ENCODE measurements at regions not wholly inside any gene's neighbourhood (a gene's known extent, or its start where the extent isn't known, plus 50 kb on each side); places are given as distances from the start of the nearest gene placed in this dataset.

DNA sequence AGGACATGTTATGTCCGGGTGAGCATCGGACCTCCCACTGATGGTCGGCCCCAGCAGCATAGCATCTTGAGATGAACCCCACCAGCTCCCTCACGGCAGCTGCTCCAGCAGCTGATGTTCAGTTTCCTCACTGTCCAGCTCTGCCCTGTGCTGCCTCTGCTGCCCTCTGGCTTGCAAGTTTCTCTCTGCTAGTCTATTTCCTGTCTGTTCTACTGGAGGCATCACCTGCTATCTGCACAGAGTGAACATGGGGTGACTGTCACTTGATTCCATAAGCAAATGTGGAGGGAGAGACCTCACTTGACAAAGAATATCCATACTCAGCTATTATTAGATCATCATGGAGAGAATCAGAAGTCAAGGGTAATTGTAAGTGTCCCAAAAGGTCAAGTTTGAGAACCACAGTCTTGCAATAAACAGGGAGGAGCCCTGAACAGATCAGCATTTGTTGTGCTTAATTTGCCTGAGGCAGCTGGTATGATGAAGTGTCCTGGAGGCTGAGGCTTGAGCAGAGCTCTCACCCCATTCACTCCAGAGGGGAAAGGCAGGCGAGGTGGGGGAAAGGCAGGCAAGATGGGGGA lies 702.8 kb downstream of the SEMA5A start:
- H3K4me3 ChIP-seq (replicated peaks; ENCODE audit: low read depth, low read length), result no peak overlapping the region
- peak; percentile 48 for DNase-seq (ENCODE audit: low read depth)
- TF ChIP-seq, protein P1, sequence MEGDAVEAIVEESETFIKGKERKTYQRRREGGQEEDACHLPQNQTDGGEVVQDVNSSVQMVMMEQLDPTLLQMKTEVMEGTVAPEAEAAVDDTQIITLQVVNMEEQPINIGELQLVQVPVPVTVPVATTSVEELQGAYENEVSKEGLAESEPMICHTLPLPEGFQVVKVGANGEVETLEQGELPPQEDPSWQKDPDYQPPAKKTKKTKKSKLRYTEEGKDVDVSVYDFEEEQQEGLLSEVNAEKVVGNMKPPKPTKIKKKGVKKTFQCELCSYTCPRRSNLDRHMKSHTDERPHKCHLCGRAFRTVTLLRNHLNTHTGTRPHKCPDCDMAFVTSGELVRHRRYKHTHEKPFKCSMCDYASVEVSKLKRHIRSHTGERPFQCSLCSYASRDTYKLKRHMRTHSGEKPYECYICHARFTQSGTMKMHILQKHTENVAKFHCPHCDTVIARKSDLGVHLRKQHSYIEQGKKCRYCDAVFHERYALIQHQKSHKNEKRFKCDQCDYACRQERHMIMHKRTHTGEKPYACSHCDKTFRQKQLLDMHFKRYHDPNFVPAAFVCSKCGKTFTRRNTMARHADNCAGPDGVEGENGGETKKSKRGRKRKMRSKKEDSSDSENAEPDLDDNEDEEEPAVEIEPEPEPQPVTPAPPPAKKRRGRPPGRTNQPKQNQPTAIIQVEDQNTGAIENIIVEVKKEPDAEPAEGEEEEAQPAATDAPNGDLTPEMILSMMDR (IDR thresholded peaks at IDR 0.05; ENCODE audit: low read length, missing control alignments), result peak; percentile 58

DNA sequence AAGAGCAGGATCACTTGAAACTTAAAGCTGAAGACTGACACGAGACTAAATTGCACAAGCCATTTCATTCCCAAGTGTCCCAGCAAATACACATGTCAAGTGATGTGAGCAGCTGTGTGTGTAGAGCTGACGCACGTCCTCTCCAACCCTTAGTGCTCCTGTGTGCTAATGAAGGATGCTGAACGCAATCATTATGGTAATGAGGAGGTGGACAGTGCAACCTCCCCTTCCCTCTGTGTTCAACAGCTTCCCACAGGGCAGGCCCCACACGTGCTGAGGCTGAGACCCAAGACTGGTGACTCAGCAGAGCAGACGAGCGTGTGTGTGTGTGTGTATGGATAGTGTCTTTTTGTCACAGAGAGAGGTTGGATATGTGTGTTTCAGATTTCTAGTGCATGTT lies 702.1 kb downstream of the SEMA5A start:
- peak; percentile 77 for DNase-seq (ENCODE audit: low read depth)
- no peak overlapping the region for H3K4me3 ChIP-seq (replicated peaks; ENCODE audit: low read depth, low read length)
- TF ChIP-seq, protein P1 (IDR thresholded peaks at IDR 0.05; ENCODE audit: low read length, missing control alignments), result no peak

DNA sequence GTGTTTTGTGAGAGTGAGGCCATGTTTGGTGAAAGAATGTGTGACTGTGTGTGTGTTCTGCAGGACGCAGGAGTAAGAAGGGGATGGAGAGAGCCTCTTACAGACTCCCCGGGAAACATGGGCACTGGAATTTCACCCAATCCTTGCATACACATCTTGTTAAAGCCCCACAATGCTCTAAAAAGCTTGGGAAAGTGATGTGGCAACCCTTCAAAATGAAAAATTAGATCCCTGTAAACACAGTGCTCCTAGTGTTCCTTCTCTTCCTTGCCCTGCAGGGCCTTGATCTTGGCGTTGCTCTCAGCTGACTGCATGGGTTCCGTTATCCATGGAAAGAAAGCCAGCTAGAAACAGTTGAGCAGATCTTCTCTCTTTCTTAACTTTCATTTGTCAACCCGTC lies 701.7 kb downstream of the SEMA5A start:
- no peak for DNase-seq (ENCODE audit: low read depth)
- no peak overlapping the region for H3K4me3 ChIP-seq (replicated peaks; ENCODE audit: low read depth, low read length)
- TF ChIP-seq, protein P1 (IDR thresholded peaks at IDR 0.05; ENCODE audit: low read length, missing control alignments), result no peak

DNA sequence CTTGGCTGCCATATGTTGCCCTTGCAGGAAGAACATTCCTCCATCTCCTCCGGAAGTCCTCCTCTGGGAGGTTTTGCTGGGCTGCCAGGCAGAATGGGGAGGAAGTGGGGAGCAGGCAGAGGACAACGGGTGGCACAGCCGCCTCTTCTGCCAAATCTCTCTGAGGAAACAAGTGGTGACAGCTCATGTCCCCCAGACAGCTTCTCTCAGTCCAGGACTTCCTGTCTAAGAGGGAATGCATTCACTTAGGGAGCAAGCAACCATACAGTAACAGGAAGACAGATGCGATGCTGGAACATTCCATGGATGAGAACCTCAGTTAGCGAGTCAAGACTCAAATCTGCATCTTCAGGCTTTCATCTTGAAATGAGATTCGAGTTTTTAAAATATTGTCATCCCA lies 701.0 kb downstream of the SEMA5A start:
- no peak overlapping the region for H3K4me3 ChIP-seq (replicated peaks; ENCODE audit: low read depth, low read length)
- TF ChIP-seq, protein P1 (IDR thresholded peaks at IDR 0.05; ENCODE audit: low read length, missing control alignments), result no peak
- peak; percentile 36 for DNase-seq (ENCODE audit: low read depth)

DNA sequence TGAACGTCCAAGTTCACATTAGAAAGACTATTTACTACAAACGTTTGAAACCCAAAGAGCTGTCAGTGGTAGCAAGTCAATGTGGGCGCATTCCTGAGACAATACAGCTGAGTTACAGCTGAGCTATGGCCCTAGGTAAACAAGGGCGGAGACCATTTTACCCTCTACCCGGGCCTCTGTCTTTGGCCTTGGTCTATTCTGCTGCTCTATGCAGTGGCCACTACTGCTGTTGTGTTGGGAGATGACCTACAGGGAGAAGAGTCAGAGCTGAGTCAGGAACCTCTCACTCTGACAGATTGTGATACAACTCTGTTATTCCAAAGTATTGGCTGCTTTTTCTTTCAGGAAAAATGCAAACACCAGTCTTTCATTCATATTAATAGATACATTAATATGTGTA lies 700.6 kb downstream of the SEMA5A start:
- TF ChIP-seq, protein P1 (IDR thresholded peaks at IDR 0.05; ENCODE audit: low read length, missing control alignments), result no peak
- no peak for DNase-seq (ENCODE audit: low read depth)
- H3K4me3 ChIP-seq (replicated peaks; ENCODE audit: low read depth, low read length), result no peak overlapping the region

DNA sequence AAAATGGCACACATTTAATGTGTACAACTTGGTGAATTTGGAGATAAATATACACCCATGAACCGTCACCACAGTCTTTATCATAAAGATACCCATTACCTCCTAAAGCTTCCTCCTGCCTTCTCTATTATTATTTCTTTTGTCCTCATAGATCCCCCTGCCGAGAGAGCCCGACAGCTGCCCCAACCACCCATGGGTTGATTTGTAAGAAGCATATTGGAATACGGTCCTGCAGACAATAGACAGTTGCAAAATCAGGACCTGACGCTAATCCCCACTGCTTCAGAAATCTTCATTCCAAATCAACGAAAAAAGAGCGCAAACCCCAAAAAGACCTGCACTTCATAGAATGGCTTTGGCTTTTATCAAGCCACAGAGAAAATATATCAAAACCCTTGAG lies 697.5 kb downstream of the SEMA5A start:
- TF ChIP-seq, protein P1 (IDR thresholded peaks at IDR 0.05; ENCODE audit: low read length, missing control alignments), result no peak
- no peak overlapping the region for H3K4me3 ChIP-seq (replicated peaks; ENCODE audit: low read depth, low read length)
- no peak for DNase-seq (ENCODE audit: low read depth)

DNA sequence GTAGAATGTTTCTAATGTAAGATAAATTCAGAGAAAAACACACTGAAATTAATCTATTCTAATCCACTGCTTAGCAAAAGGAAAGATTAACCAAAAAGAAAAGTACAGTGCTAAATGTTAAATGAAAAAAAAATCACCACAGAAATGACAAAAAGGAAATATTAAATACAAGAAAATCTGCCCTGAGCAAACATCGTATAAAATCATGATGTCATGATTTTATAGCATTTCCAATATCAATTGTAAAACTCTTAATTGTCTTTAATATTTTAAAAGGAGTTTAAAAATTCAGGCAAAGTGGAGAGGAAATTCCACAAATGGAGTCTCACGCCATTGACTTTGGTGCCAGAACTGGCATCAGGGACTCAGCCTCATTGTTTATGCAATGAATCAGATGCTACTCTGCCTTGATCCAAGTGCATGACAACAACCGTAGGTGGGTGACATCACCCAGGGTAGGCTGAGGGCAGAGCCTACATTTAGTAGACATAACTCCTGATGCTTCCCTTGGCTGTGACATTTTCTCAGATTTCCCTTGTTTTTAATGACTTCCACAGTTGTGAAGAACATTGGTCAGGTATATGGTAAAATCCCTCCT lies 696.8 kb downstream of the SEMA5A start:
- H3K4me3 ChIP-seq (replicated peaks; ENCODE audit: low read depth, low read length), result no peak overlapping the region
- peak; percentile 81 for DNase-seq (ENCODE audit: low read depth)
- TF ChIP-seq, protein P1 (IDR thresholded peaks at IDR 0.05; ENCODE audit: low read length, missing control alignments), result no peak

Data from fibroblast of pulmonary artery (primary cell).